SK-MEL-5 (cell line): ENCODE measurements at regions not wholly inside any gene's neighbourhood (a gene's known extent, or its start where the extent isn't known, plus 50 kb on each side); places are given as distances from the start of the nearest gene placed in this dataset.

Source experiments
- DNase-seq: peaks from one replicate; pipeline ENCODE4 v3.0.0-alpha.2; 2016; ENCODE audit warnings: low read depth, low spot score
- in situ Hi-C: cut with HindIII; loops from 2 replicates; pipeline ENCODE4 v1.10.0; 2016; ENCODE audit warnings: low sequenced_read_pairs, high pct_unique_total_duplicates, low pct_unique_long_range_greater_than_20kb

DNA sequence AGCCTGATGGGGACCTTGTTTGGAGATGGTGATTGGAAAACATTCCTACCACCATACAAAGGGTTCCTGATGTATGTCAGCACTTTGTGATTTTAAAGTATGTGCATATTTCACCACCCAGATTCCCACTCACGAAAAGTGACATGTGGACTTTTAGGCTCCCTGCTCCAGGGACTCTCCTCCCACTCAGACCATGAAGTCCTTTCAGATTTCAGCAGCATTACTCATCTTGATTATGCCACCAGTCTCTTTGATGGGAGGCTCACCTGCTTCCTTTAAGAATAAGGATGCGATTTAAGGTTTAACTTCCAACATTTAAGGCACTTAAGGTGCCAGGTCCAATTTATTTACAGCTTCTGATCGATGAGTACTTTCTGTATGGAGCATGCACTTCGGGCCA is 204.4 kb downstream of the PPARGC1A start:
- no peak for DNase-seq
- in situ Hi-C loops: no loop called here

DNA sequence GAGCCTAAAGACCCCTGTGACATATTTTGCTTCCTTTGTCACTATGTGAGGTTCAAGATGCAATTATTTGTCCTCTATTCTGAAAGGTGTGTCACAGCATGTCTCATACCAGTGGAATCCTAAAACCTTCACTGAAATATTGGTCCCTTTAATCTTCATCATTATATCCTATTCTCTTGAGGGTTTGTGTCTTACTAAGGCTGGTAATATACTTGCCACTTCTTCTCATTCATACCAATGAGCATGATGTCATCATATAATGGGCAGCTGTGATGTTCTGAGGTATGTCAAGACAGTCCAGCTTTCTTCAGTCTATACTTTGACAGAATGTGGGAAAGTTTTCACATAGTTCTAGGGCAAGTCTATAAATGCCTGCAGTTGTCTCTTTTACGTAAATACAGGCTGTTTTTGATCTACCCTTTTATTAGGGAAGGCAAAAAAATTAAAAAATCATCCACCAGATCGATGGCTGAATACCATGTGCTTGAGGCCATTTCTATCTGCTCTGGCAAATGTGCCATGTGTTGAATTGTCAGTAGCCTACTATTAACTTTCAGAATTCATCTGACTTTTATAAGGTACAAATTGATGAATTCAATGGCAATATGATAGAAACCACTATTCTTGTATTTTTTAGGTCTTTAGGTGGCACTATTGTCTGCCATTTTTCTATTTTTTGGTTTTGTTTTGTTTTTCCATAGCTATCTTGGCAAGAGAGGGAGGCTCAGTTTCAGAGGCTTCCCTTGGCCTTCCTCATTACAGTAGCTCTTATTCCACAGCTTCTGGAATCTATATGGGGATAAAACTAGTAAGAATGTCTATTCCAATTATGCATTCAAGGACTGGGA is 209.0 kb downstream of the PPARGC1A start:
- in situ Hi-C loops: no loop called here
- DNase-seq: peak; percentile 15

DNA sequence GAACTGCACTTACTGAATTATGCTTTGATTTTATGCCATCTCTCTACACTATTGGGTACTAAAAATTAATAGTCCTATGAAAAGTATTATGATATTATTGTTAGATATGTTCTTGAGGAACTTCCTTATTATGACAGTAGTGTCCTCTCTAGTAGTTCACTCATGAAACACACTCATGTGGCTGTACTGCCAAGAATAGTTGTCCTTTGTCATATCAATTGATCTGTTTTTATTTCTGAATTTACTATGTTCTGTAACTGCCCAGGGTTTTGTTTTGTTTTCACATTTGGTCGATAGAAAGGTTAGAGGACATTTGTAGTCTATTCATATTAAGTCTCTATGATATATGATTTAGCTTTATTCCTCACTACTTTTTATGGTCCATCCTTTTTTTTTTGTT is 215.2 kb downstream of the PPARGC1A start:
- in situ Hi-C loops: no loop called here
- DNase-seq: no peak

DNA sequence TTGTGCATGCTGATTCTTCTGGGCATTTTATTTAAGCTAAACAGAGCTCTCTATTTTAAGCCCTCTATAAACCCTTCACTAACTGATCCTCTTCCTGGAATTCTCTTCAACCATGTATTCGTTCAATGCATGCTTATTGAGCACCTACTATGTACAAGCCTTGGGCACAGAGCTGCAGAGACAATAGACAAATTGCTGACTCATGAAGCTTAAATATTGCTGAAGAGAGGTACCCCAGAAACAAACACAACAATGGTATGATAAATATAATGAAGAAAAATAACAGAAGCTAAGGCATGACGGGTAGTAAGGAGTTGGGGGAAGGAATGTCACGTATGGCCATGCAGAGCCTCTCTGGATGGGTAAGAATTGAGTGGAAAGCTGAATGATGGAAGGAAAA is 222.2 kb downstream of the PPARGC1A start:
- no peak for DNase-seq
- in situ Hi-C loops: no loop called here

DNA sequence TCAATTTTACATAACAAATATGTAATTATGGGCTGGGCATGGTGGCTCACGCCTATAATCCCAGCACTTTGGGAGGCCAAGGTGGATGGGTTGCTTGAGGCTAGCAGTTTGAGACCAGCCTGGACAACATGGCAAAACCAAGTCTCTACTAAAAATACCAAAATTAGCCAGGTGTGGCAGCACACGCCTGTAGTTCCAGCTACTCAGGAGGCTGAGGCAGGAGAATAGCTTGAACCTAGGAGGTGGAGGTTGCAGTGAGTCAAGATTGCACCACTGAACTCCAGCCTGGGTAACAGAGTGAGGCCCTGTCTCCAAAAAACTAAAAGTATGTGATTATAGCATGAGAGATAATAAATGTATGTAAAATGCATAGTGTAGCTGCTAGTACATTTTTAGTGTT is 229.0 kb downstream of the PPARGC1A start:
- in situ Hi-C loops: no loop called here
- peak; percentile 5 for DNase-seq

DNA sequence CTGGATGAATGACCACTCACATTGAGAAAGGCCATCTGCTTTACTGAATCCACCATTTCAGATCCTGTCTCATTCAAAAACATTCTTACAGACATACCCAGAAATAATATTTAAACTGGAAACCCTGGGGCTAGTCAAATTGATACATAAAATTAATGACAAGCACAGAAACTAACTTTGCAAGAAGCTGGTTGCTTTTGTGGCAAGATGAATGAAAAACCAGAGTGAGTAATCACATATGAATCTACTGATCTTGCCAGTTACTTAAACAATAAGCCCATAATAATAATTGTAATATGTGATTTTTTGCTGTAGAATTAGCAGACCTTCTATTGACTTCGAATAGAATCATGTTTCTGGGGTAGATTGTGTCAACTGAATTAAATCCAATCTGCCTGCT is 235.1 kb downstream of the PPARGC1A start:
- no peak for DNase-seq
- in situ Hi-C loops: no loop called here

DNA sequence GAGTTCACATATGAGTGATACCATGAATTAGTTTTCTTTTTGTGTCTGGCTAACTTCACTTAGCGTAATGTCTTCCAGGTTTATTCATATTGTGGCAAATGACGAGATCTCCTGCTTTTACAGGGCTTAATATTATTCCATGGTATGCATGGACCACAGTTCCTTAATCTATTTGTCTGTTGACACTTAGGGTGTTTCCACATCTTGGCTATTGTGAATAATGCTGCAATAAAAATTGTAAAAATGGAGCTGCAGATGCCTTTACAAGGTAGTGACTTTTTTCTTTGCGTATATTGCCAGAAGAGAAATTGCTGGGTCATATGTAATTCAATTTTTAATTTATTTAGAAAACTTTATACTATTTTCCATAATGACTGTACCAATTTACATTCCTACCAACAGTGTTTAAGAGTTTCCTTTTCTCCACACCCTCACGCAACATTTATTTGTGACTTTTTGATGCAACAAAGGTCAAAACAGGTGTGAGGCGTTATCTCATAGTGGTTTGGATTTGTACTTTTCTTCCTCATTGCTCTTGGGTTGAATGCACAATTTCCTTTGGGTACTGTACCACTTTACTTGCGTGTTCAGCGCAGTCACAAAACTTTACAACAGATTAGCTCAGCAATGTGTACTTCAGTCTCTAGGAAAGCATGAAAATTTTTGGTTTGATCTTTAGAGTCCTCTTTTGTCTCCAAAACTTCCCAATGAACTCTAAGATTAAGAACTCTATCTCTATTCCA is 240.8 kb downstream of the PPARGC1A start:
- no peak for DNase-seq
- in situ Hi-C loops: no loop called here

DNA sequence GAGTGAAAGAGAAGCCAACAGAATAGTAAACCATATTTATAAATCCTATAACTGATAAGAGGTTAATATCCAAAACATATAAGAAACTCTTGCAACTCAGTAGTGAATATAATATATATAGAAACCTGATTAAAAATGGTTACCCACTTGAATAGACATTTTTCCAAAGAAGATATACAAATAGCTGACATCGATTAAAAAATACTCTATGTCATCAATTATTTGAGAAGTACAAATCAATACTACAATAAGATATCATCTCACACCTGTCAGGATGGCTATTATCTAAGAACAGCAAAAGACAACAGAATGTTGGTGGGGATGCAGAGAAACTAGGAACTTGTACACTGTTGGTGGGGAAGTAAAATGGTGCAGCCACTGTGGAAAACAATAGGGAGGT is 254.4 kb downstream of the PPARGC1A start:
- in situ Hi-C loops: no loop called here
- DNase-seq: no peak

DNA sequence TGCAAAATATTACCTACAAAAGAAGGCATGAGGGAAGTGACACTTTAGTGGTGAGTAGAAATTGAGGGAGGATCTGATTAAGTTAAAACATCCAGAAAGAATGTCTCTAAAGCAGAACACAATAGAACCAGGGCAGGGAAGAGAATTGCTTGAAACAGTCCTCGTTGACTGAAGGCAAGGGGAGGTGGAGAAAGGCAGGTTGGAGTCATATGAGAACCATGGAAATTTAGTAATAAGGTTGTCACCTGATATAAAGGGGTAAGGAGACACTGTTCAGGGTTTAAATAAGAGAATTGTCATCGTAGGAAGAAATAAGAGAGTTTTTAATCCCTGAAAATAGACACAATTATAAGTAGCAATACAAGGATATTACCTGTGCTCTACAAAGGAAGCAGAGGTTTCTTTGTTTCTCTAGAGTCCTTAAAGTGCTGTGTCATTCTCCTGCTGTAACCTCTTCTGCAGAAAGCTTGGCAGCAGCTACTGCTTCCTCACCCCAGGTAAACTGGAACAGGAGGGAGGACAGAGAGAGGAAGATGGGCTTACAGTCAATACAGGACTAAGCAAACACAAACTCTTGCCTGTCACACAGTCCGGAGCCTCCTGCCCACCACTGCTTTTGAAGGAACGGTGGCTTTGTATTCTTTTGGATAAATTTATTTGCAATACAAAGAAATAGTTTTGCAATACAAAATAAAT is 258.4 kb downstream of the PPARGC1A start:
- in situ Hi-C loops: no loop called here
- no peak for DNase-seq

DNA sequence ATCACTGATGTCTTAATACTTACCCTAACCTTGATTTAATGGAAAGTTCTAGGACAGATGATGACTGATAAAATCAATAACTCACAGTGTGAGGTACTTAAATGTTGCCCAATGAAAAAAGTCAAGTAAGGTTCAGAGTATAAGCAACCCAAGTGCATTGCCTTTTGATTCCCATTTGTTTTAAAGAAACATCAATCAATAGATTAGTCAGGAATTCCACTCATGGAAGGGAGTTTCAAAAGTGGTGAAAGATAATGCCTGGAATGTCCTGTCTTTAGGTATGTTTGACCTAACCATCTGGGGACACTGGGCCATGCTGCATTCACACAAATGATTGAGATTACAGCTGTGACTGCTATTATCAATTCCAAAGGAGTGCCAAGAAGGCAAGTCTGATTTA is 259.7 kb downstream of the PPARGC1A start:
- no peak for DNase-seq
- in situ Hi-C loops: no loop called here

DNA sequence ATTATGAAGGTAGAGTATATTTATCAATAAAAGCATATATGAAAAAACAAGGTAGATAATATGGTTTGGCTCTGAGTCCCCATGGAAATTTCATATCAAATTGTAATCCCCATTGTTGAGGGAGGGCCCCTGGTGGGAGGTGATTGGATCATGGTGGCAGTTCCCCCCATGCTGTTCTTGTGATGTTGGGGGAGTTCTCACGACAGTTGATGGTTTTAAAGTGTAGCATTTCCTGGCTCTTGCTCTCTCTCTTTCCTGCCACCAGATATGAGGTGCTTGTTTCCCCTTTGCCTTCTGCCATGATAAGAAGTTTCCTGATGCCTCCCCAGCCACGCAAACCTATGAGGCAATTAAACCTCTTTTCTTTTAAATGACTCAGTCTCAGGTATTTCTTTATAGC is 260.4 kb downstream of the PPARGC1A start:
- no peak for DNase-seq
- in situ Hi-C loops: no loop called here

DNA sequence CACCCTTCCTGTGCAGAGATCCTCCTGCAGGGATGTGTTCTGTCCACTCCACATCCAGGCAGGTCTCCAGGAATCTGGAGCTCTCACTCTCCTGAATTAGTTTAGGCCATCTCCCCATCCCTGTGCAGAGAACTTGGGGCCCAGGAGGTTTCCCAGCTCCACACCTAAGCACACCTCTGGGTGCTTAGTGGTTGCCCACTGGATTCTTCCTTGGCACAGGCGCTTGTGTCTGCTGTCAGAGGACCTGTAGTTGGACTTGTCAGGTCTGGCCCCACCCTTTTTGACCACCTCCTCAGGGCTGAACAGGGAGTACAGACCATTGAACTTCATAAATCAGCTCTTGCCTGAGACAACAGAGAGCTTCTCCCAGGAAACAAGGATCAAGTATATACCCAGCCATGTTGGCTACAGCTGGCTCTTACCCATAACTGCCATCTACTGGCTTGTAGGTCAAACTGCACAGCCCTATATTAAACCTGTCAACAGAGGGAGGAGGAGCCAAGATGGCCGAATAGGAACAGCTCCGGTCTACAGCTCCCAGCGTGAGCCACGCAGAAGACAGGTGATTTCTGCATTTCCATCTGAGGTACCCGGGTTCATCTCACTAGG is 275.5 kb downstream of the PPARGC1A start:
- in situ Hi-C loops: no loop called here
- peak; percentile 84 for DNase-seq

DNA sequence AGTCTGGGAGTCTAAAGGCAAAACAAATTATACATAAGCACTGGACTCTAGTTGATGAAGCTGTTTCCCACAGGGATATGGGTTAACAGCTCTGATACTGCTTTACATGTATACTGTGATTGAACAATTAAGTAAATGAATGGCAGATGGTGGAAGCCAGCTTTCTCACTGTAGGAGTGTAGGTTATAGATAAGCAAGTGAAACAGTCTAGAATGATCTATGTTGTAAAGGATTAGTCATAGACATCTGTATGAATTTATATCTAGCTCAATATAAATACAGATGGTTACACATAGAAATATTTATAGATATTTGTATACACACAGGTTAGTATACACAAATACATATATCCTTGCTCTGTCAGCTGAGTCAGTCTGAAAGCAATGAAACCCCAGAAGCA is 276.1 kb downstream of the PPARGC1A start:
- in situ Hi-C loops: no loop called here
- no peak for DNase-seq

DNA sequence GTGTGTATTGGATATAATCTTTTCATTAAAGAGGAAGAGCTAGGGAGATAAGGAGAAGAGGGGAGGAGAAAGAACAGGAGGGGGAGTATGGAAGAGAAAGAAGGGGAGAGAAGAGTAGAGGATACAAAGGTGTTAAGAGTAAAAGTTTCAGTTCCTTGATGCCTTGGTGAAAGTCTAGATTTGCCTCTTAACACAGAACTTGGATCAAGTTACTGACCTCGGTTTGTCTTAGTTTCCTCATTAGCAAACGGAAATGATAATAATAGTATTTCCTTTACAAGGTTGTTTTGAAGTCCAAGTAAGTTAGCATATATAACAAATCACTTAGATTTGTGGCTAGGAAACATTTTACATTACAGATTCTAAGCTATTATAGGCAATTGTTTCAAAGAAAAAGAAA is 287.1 kb downstream of the PPARGC1A start:
- in situ Hi-C loops: no loop called here
- DNase-seq: no peak

DNA sequence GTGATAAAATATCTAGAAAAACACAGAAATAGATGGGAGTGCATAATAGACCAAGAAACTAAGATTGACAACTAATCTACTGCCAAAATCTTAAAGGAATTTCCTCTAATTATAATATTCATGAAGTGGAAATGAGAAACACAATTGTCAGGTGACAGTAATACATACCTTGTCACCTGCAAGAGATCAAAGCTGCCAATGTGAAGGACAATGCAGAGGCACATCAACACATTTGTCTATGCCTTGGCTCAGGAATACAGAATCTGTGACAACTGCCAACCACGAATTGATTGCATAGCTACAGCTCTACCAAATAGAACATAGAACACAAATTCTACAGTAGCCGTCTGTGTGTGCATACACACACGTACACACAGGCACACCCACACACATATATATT is 295.7 kb downstream of the PPARGC1A start:
- no peak for DNase-seq
- in situ Hi-C loops: no loop called here

DNA sequence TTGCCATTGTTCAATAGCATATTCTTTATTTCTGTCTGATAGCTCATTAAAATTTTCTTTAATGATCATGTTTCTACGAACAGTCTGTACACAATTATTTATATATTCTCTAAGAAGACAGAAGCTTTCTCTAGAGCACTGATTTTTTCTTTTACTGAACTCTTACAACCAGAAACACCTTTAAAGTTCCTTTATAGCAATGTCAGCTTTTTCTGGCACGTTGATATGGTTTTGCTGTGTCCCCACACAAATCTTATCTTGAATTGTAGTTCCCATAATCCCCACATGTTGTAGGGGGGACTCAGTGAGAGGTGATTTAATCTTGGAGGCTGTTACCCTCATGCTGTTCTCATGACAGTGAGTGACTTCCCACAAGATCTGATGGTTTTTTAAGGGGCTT is 299.4 kb downstream of the PPARGC1A start:
- in situ Hi-C loops: no loop called here
- DNase-seq: no peak

DNA sequence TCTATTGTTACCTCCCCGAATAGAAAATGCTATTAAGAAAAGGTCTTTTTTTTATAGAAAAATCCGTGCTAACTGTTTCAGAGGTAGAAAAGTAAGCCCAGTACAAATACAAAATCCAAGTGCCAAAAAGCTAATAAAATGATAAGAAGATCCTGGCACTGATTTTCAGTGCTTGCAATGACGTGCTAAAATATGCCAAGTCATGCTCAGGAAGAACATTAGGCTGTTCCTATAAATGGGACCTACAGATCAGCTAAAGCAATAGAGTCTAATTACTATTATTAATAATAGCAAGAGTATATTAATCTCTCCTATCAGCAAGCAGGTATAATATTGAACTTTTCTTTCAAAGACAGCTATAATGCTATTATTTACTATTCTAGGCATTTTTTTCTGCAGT is 305.8 kb downstream of the PPARGC1A start:
- no peak for DNase-seq
- in situ Hi-C loops: no loop called here

DNA sequence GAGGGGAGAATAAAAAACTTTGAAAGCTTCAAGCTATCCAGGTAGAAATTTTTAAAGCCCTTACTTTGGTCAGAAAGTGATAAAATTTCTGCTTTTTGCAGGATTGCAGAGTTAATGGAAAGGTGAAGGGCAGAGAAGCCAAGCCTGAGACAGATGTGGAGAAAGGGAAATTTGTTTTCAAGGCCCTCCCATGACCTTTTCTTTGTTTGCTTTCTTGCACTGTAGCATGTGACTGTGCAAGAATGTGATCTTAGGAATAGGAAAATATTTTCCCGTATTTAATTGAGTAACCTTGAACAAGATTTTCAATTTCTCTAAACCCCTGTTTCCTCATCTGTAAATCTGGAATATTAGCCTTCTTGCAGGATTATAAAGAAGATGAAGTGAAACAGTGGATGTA is 307.2 kb downstream of the PPARGC1A start:
- DNase-seq: no peak
- in situ Hi-C loops: no loop called here
